ENCODE measurements at regions not wholly inside any gene's neighbourhood (a gene's known extent, or its start where the extent isn't known, plus 50 kb on each side); places are given as distances from the start of the nearest gene placed in this dataset.

GRCh38 chr2:436205-436604 lies 148.3 kb upstream of the ALKAL2 start:
- Histone ChIP-seq H3K36me3 (no peaks in the 10 kb centered on the region), H3K27ac (no peak overlapping the region)

GRCh38 chr2:434625-435024 lies 146.7 kb upstream of the ALKAL2 start:
- Histone ChIP-seq H3K4me1 (no peaks in the 10 kb centered on the region), H3K27ac (no peak overlapping the region), H3K4me3 (no peak overlapping the region), H3K27me3 (no peaks in the 10 kb centered on the region), H3K9me3 (no peaks in the 10 kb centered on the region), H3K36me3 (no peaks in the 10 kb centered on the region)
- intact Hi-C loops (cut with DNase I), result no loop called here
- no peak for DNase-seq (ENCODE audit: extremely low spot score in 2 of 2)
- TF ChIP-seq POLR2A (IDR thresholded peaks at IDR 0.05) (no peak), POLR2AphosphoS5 (IDR thresholded peaks at IDR 0.05; ENCODE audit: insufficient read depth in 1 of 2, low read depth in 1 of 2) (no peak)
- TF ChIP-seq, protein P1, sequence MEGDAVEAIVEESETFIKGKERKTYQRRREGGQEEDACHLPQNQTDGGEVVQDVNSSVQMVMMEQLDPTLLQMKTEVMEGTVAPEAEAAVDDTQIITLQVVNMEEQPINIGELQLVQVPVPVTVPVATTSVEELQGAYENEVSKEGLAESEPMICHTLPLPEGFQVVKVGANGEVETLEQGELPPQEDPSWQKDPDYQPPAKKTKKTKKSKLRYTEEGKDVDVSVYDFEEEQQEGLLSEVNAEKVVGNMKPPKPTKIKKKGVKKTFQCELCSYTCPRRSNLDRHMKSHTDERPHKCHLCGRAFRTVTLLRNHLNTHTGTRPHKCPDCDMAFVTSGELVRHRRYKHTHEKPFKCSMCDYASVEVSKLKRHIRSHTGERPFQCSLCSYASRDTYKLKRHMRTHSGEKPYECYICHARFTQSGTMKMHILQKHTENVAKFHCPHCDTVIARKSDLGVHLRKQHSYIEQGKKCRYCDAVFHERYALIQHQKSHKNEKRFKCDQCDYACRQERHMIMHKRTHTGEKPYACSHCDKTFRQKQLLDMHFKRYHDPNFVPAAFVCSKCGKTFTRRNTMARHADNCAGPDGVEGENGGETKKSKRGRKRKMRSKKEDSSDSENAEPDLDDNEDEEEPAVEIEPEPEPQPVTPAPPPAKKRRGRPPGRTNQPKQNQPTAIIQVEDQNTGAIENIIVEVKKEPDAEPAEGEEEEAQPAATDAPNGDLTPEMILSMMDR (IDR thresholded peaks at IDR 0.05), result no peak

More at GRCh38 chr2:436205-436604, 148.3 kb upstream of the ALKAL2 start:
- H3K4me1 ChIP-seq, result no peaks in the 10 kb centered on the region
- H3K27me3 ChIP-seq, result no peaks in the 10 kb centered on the region
- H3K4me3 ChIP-seq, result no peak overlapping the region
- TF ChIP-seq POLR2AphosphoS5 (IDR thresholded peaks at IDR 0.05; ENCODE audit: insufficient read depth in 1 of 2, low read depth in 1 of 2) (no peak), POLR2A (IDR thresholded peaks at IDR 0.05) (no peak)
- TF ChIP-seq, protein P1 (IDR thresholded peaks at IDR 0.05), result no peak
- no peaks in the 10 kb centered on the region for H3K9me3 ChIP-seq
- DNase-seq (ENCODE audit: extremely low spot score in 2 of 2), result no peak
- intact Hi-C loops (cut with DNase I), result no loop called here

DNA sequence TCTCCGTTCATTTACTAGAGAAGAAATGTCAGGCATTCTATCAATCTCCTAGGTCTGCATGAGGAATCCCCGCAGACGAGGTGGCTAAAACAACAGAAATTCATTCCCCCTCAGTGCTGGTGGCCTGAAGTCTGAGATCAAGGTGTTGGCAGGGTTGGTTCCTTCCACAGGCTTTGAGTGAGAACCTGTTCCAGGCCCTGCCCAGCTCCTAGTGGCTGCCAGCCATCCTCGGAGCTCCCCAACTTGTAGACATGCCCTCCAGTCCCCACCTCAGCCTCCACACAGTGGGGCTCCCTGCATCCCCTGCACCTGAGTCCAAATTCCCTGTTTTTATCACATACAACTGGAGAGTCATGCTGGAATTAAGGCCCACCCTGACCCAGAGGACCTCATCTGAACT lies 145.3 kb upstream of the ALKAL2 start:
- Histone ChIP-seq H3K27ac (no peak overlapping the region), H3K4me1 (no peaks in the 10 kb centered on the region), H3K9me3 (no peaks in the 10 kb centered on the region), H3K4me3 (no peak overlapping the region), H3K36me3 (no peaks in the 10 kb centered on the region), H3K27me3 (no peaks in the 10 kb centered on the region)
- TF ChIP-seq POLR2AphosphoS5 (IDR thresholded peaks at IDR 0.05; ENCODE audit: insufficient read depth in 1 of 2, low read depth in 1 of 2), result no peak
- TF ChIP-seq POLR2A (IDR thresholded peaks at IDR 0.05), result no peak
- TF ChIP-seq, protein P1 (IDR thresholded peaks at IDR 0.05), result no peak
- no peak for DNase-seq (ENCODE audit: extremely low spot score in 2 of 2)
- intact Hi-C loops (cut with DNase I), result no loop called here

DNA sequence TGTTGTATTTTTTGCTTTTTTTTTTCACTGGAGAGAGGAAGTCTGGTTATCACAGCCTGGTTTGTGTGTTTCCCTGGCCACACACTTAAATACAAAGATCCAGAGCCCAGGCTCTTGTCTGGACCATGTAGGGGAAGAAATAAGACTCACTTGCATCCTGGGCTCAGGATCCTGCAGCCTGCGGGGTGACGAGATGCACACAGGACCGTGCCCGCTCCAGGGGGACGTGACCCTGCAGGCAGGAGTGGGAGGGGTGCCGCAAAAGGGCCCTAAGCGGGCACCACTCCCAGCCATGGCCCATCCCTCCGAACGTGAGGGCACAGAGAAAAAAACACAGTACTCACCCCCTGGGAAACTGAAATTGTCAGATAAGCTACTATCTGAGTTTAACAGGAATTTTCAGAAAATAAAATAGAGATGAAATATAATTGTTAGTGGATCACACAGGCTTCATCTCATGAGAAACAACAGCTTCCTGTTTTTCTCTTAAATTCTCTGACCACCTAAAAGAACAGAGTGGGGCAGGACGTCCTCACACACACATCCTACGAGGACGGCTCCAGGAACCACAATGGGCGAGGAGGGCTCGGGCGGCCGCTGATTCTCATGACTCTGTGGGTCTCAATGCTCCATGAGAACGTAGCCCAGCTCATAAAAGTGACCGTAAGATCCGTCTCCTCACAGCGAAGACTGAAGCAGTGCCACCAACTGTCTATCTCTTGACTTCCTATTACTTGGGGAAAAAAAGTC lies 142.6 kb upstream of the ALKAL2 start:
- H3K4me3 ChIP-seq, result no peak overlapping the region
- H3K36me3 ChIP-seq, result no peaks in the 10 kb centered on the region
- TF ChIP-seq POLR2AphosphoS5 (IDR thresholded peaks at IDR 0.05; ENCODE audit: insufficient read depth in 1 of 2, low read depth in 1 of 2) (no peak), POLR2A (IDR thresholded peaks at IDR 0.05) (no peak)
- TF ChIP-seq, protein P1 (IDR thresholded peaks at IDR 0.05), result no peak
- no peaks in the 10 kb centered on the region for H3K27me3 ChIP-seq
- H3K4me1 ChIP-seq, result no peaks in the 10 kb centered on the region
- H3K9me3 ChIP-seq, result no peaks in the 10 kb centered on the region
- intact Hi-C loops (cut with DNase I), result no loop called here
- no peak overlapping the region for H3K27ac ChIP-seq
- peak in 1 of 2 donors; percentile 80 for DNase-seq (ENCODE audit: extremely low spot score in 2 of 2)

GRCh38 chr2:429575-430254 lies 141.8 kb upstream of the ALKAL2 start:
- H3K4me3 ChIP-seq, result no peak overlapping the region
- no peak overlapping the region for H3K27ac ChIP-seq
- intact Hi-C loops (cut with DNase I), result no loop called here
- H3K36me3 ChIP-seq, result no peaks in the 10 kb centered on the region
- peak in 1 of 2 donors; percentile 70 for DNase-seq (ENCODE audit: extremely low spot score in 2 of 2)
- peak in 1 of 2 donors; percentile 14 for TF ChIP-seq POLR2AphosphoS5 (IDR thresholded peaks at IDR 0.05; ENCODE audit: insufficient read depth in 1 of 2, low read depth in 1 of 2)
- TF ChIP-seq, protein P1 (IDR thresholded peaks at IDR 0.05), result no peak
- no peaks in the 10 kb centered on the region for H3K27me3 ChIP-seq
- H3K9me3 ChIP-seq, result no peaks in the 10 kb centered on the region
- no peaks in the 10 kb centered on the region for H3K4me1 ChIP-seq

All from vagina (tissue), 2 donors.